ENCODE measurements at regions not wholly inside any gene's neighbourhood (a gene's known extent, or its start where the extent isn't known, plus 50 kb on each side); places are given as distances from the start of the nearest gene placed in this dataset.

- TF ChIP-seq EZH2 (IDR thresholded peaks at IDR 0.05; ENCODE audit: borderline replicate concordance, low read length) (no peak), CTCF (IDR thresholded peaks at IDR 0.05; ENCODE audit: low read length) (no peak)
These were observed 144.3 kb upstream of the WWC1 start for GRCh38 chr5:168147106-168147505.
